B cell (primary cell): ENCODE measurements at regions not wholly inside any gene's neighbourhood (a gene's known extent, or its start where the extent isn't known, plus 50 kb on each side); places are given as distances from the start of the nearest gene placed in this dataset.

ENCODE experiments used
- ATAC-seq: fragments of 200-7000 bp; cut with Tn5 transposase; one replicate; pipeline ENCODE4 v1.10.0; 2021; ENCODE audit warnings: low read depth, mild to moderate bottlenecking, moderate number of reproducible peaks, moderate library complexity
- CTCF ChIA-PET: fragments of 350-600 bp; sonication (Branson Sonifier 250); formaldehyde crosslinking; loops from one replicate; lab custom pipeline; 2021; ENCODE audit warnings: antibody characterized with exemption, inconsistent platforms; lab: Charles Lee
- POLR2A ChIA-PET: fragments of 350-600 bp; sonication (Branson Sonifier 250); formaldehyde crosslinking; loops from one replicate; lab custom pipeline; 2021; ENCODE audit warnings: antibody characterized with exemption; lab: Charles Lee
- DNase-seq: peaks from one replicate; pipeline ENCODE4 v3.0.0; 2013
- H2AFZ ChIP-seq: 2 replicates; pipeline ENCODE4 v1.6.1; 2012; ENCODE audit warnings: mild to moderate bottlenecking, low read depth, low read length; ENCODE audit not compliant: insufficient read depth, poor library complexity, severe bottlenecking
- H3K27ac ChIP-seq, 2 donors: 1 replicate in 1 of 2; 2 replicates in 1 of 2; pipeline ENCODE4 v1.5.1; 2012 to 2013; ENCODE audit warnings: low read length in 2 of 2, mild to moderate bottlenecking in 2 of 2, moderate library complexity in 1 of 2
- H3K27me3 ChIP-seq, 4 experiments: fragments of 200-600 bp in 1 of 4; sonication (generic) in 1 of 4; replicated peaks in 1 of 4; 1 replicate in 2 of 4; 2 replicates in 2 of 4; pipeline versions ENCODE4 v1.6.1 to v1.7.0; 2013 to 2016; ENCODE audit warnings: low read length in 3 of 4, mild to moderate bottlenecking in 2 of 4, mixed read lengths in 1 of 4, moderate library complexity in 1 of 4; ENCODE audit not compliant: insufficient read depth in 4 of 4, control insufficient read depth in 3 of 4; ENCODE audit errors: control extremely low read depth in 1 of 4
- H3K36me3 ChIP-seq, 2 experiments: replicated peaks in 1 of 2; 1 replicate in 1 of 2; 2 replicates in 1 of 2; pipeline versions ENCODE4 v1.6.1 to v1.7.1; 2013; ENCODE audit warnings: low read length in 1 of 2; ENCODE audit not compliant: insufficient read depth in 2 of 2, control insufficient read depth in 1 of 2; ENCODE audit errors: control extremely low read depth in 1 of 2, extremely low read depth in 1 of 2
- H3K4me1 ChIP-seq, 2 donors: fragments of 200-600 bp in 1 of 2; sonication (generic) in 1 of 2; 1 replicate in 1 of 2; 2 replicates in 1 of 2; pipeline versions ENCODE4 v1.5.1 to v1.6.1; 2013 to 2017; ENCODE audit warnings: low read length in 2 of 2; ENCODE audit not compliant: control insufficient read depth in 2 of 2, insufficient read depth in 2 of 2
- H3K4me2 ChIP-seq: replicated peaks from 2 replicates; pipeline ENCODE3; 2012; ENCODE audit warnings: mild to moderate bottlenecking, low read depth, low read length; ENCODE audit not compliant: poor library complexity, severe bottlenecking
- H3K4me3 ChIP-seq, 5 experiments: fragments of 200-600 bp in 1 of 5; sonication (generic) in 1 of 5; 1 replicate in 3 of 5; 2 replicates in 2 of 5; pipeline versions ENCODE4 v1.5.1 to v1.7.0; 2011 to 2016; ENCODE audit warnings: low read length in 4 of 5, mild to moderate bottlenecking in 4 of 5, low read depth in 2 of 5, control low read depth in 1 of 5, moderate library complexity in 1 of 5; ENCODE audit not compliant: insufficient read depth in 1 of 5; ENCODE audit errors: control extremely low read depth in 1 of 5, extremely low read depth in 1 of 5
- H3K79me2 ChIP-seq: fragments of 200-600 bp; sonication (generic); one replicate; pipeline ENCODE4 v1.6.0; 2016; ENCODE audit warnings: low read length; ENCODE audit not compliant: control insufficient read depth, insufficient read depth
- H3K9ac ChIP-seq: fragments of 200-600 bp; sonication (generic); 2 replicates; pipeline ENCODE4 v1.6.1; 2017; ENCODE audit warnings: mild to moderate bottlenecking, low read length, moderate library complexity
- H3K9me3 ChIP-seq, 3 donors: one replicate each; pipeline versions ENCODE4 v1.6.1 to v1.7.1; 2013; ENCODE audit warnings: low read length in 2 of 3; ENCODE audit not compliant: control insufficient read depth in 2 of 3, insufficient read depth in 1 of 3; ENCODE audit errors: control extremely low read depth in 1 of 3
- H4K20me1 ChIP-seq: 2 replicates; pipeline ENCODE4 v1.6.0; 2012; ENCODE audit warnings: mild to moderate bottlenecking, low read length; ENCODE audit not compliant: insufficient read depth, control insufficient read depth, poor library complexity, severe bottlenecking
- H3K27ac Mint-ChIP-seq: one replicate; pipeline ENCODE4 v1.8.0; 2021; ENCODE audit warnings: mixed read lengths
- H3K27me3 Mint-ChIP-seq: one replicate; pipeline ENCODE4 v1.8.0; 2021; ENCODE audit warnings: mixed read lengths
- H3K4me1 Mint-ChIP-seq: one replicate; pipeline ENCODE4 v1.8.0; 2021; ENCODE audit warnings: mixed read lengths
- H3K4me3 Mint-ChIP-seq: one replicate; pipeline ENCODE4 v1.8.0; 2021; ENCODE audit warnings: mixed read lengths
- H3K9me3 Mint-ChIP-seq: one replicate; pipeline ENCODE4 v1.8.0; 2022; ENCODE audit warnings: mixed read lengths; ENCODE audit not compliant: insufficient read depth
- CTCF ChIP-seq: fragments of 200-600 bp; IDR thresholded peaks from one replicate; pipeline ENCODE4 v1.8.0; 2022; ENCODE audit warnings: antibody characterized with exemption, mild to moderate bottlenecking
- EZH2 ChIP-seq: IDR thresholded peaks from 2 replicates; pipeline ENCODE4 v1.6.1; 2012; ENCODE audit warnings: borderline replicate concordance, low read depth, mild to moderate bottlenecking, moderate library complexity, low read length; ENCODE audit not compliant: insufficient read depth, poor library complexity, severe bottlenecking
- WGBS: methylation state at CpG from one replicate; pipeline ENCODE4 v1.1.5; 2013; ENCODE audit warnings: missing lambda C conversion rate; ENCODE audit not compliant: insufficient coverage; 5-methylcytosine and 5-hydroxymethylcytosine counted together
- intact Hi-C: fragments of 100-400 bp; cut with micrococcal nuclease; formaldehyde crosslinking; loops from one replicate; pipeline ENCODE4 v1.10.0; 2022

GRCh38 chr17:77592106-77592865 lies 366.2 kb upstream of the TNRC6C start:
- DNase-seq (no peak), ATAC-seq (no peak)
- CTCF ChIA-PET: no interaction called here
- Histone ChIP-seq H3K79me2 (no peaks in the 10 kb centered on the region), H3K4me3 (no peak overlapping the region), H3K9ac (no peak overlapping the region), H3K36me3 (no peaks in the 10 kb centered on the region), H3K4me1 (no peaks in the 10 kb centered on the region), H4K20me1 (no peaks in the 10 kb centered on the region), H3K27ac (no peak overlapping the region), H3K27me3 (peaks cover 0 to 5% (median 2%) of the 10 kb centered on the region in 4 experiments), H3K4me2 (no peak overlapping the region), H2AFZ (no peak overlapping the region), H3K9me3 (peaks cover 0 to 4% (median 0%) of the 10 kb centered on the region in 3 donors)
- Mint-ChIP-seq H3K9me3 (peaks cover 4% of the 10 kb centered on the region), H3K4me3 (no peak overlapping the region), H3K4me1 (no peaks in the 10 kb centered on the region), H3K27me3 (peaks cover 31% of the 10 kb centered on the region), H3K27ac (no peak overlapping the region)
- TF ChIP-seq EZH2 (no peak), CTCF (no peak)
- WGBS: 100% methylated on average over 1 of the region's 13 CpGs
- POLR2A ChIA-PET: no interaction called here
- intact Hi-C loops: no loop called here

- H3K4me3 ChIP-seq: no peak overlapping the region
- H3K27ac Mint-ChIP-seq: no peak overlapping the region
- ATAC-seq (no peak), DNase-seq (no peak)
- H3K27ac ChIP-seq: no peak overlapping the region
- no peak overlapping the region for H2AFZ ChIP-seq
- WGBS: 94% methylated on average over 3 of the region's 5 CpGs
- intact Hi-C loops: no loop called here
- no peaks in the 10 kb centered on the region for H3K9me3 Mint-ChIP-seq
- H3K4me1 Mint-ChIP-seq: no peaks in the 10 kb centered on the region
- TF ChIP-seq CTCF (no peak), EZH2 (no peak)
- H3K36me3 ChIP-seq: no peaks in the 10 kb centered on the region
- H3K79me2 ChIP-seq: no peaks in the 10 kb centered on the region
- ChIA-PET POLR2A (no interaction called here), CTCF (no interaction called here)
- H3K4me2 ChIP-seq: no peak overlapping the region
- H4K20me1 ChIP-seq: no peaks in the 10 kb centered on the region
- H3K27me3 Mint-ChIP-seq: peaks cover 31% of the 10 kb centered on the region
- H3K9me3 ChIP-seq: no peaks in the 10 kb centered on the region
- H3K4me1 ChIP-seq: no peaks in the 10 kb centered on the region
- H3K4me3 Mint-ChIP-seq: no peak overlapping the region
- peaks cover 0 to 5% (median 2%) of the 10 kb centered on the region in 4 experiments for H3K27me3 ChIP-seq
- no peak overlapping the region for H3K9ac ChIP-seq
These were observed 365.4 kb upstream of the TNRC6C start for GRCh38 chr17:77593081-77593480.
